ENCODE measurements at regions not wholly inside any gene's neighbourhood (a gene's known extent, or its start where the extent isn't known, plus 50 kb on each side); places are given as distances from the start of the nearest gene placed in this dataset.
"Not testable (repeated sequence)": the region's sequence is repeated elsewhere in the genome, so short reads cannot be mapped to it uniquely, and the experiment has no call there.

GRCh38 chr21:6498716-6499115 is 4022.7 kb upstream of the TPTE start:
- H3K36me3 ChIP-seq (ENCODE audit: insufficient read depth); H3K4me2 ChIP-seq; H2AFZ ChIP-seq; H3K27me3 Mint-ChIP-seq (ENCODE audit: insufficient read depth, low read depth, poor library complexity); H3K79me2 ChIP-seq (replicated peaks; ENCODE audit: insufficient read depth); H3K27ac ChIP-seq (ENCODE audit: low read depth); H3K27me3 ChIP-seq (ENCODE audit: insufficient read depth); H3F3A ChIP-seq (replicated peaks; ENCODE audit: low read depth); H3K9me2 ChIP-seq (ENCODE audit: insufficient read depth); H3K4me1 Mint-ChIP-seq; H4K20me1 ChIP-seq (replicated peaks; ENCODE audit: insufficient read depth); H3K27ac Mint-ChIP-seq; H3K9me3 Mint-ChIP-seq; H3K4me1 ChIP-seq (ENCODE audit: insufficient read depth); H3K36me3 Mint-ChIP-seq (ENCODE audit: low read depth): not testable (repeated sequence)
- peak overlapping the region; percentile 49; the same call in 1 of the 2 replicates for H3K4me3 ChIP-seq
- DNase-seq (ENCODE audit: low spot score) (peak; percentile 0), ATAC-seq (peak; percentile 8; the same call in 2 of the 3 replicates)
- peak overlapping the region; percentile 37; the same call in 1 of the 3 replicates for H3K4me3 Mint-ChIP-seq

- not testable (repeated sequence) for H3K36me3 Mint-ChIP-seq (ENCODE audit: low read depth); H3K4me1 Mint-ChIP-seq; H3K4me2 ChIP-seq; H4K20me1 ChIP-seq (replicated peaks; ENCODE audit: insufficient read depth); H3K27ac Mint-ChIP-seq; H3K4me1 ChIP-seq (ENCODE audit: insufficient read depth); H3K36me3 ChIP-seq (ENCODE audit: insufficient read depth); H3K9me3 Mint-ChIP-seq; DNase-seq (ENCODE audit: low spot score); H3K27ac ChIP-seq (ENCODE audit: low read depth); H3K4me3 ChIP-seq; H3K79me2 ChIP-seq (replicated peaks; ENCODE audit: insufficient read depth); H3K9me2 ChIP-seq (ENCODE audit: insufficient read depth); H2AFZ ChIP-seq; H3F3A ChIP-seq (replicated peaks; ENCODE audit: low read depth); H3K4me3 Mint-ChIP-seq; H3K27me3 Mint-ChIP-seq (ENCODE audit: insufficient read depth, low read depth, poor library complexity); H3K27me3 ChIP-seq (ENCODE audit: insufficient read depth)
- ATAC-seq, result peak; percentile 89
Measured at GRCh38 chr21:6499128-6499826, 4022.1 kb upstream of the TPTE start.

- H3K36me3 Mint-ChIP-seq (ENCODE audit: low read depth); H3K9me3 Mint-ChIP-seq; H3K4me1 Mint-ChIP-seq; H3K27me3 Mint-ChIP-seq (ENCODE audit: insufficient read depth, low read depth, poor library complexity); H2AFZ ChIP-seq; H3K27ac ChIP-seq (ENCODE audit: low read depth); H3K9me2 ChIP-seq (ENCODE audit: insufficient read depth); DNase-seq (ENCODE audit: low spot score); H3K79me2 ChIP-seq (replicated peaks; ENCODE audit: insufficient read depth); H3K4me2 ChIP-seq; H3K27me3 ChIP-seq (ENCODE audit: insufficient read depth); H3K27ac Mint-ChIP-seq; H3K4me3 Mint-ChIP-seq; H4K20me1 ChIP-seq (replicated peaks; ENCODE audit: insufficient read depth); H3K4me3 ChIP-seq; H3K36me3 ChIP-seq (ENCODE audit: insufficient read depth); H3K4me1 ChIP-seq (ENCODE audit: insufficient read depth); H3F3A ChIP-seq (replicated peaks; ENCODE audit: low read depth): not testable (repeated sequence)
- ATAC-seq, result peak; percentile 71
Measured at GRCh38 chr21:6499866-6500265, 4021.5 kb upstream of the TPTE start.

DNA sequence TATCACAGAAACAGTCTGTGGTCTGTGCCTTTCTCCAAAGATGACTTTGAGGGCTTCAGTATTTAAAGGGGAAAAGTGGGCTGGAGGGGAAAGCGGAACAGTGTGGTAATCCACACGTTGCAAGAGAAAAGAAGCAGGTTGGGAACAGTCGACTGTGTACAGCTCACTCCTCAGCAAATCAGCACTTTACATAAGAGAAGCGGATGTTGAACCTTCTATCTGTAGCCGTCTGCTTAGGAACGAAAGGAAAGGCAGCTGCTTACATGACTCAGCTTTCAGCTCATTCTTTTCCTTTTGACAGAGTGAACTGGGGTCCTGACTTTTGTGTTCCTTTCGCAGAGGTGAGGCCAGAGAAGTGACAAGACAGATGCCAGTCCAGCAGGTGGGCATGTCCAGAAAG is 4020.7 kb upstream of the TPTE start:
- H3K27me3 Mint-ChIP-seq (ENCODE audit: insufficient read depth, low read depth, poor library complexity); H3K36me3 ChIP-seq (ENCODE audit: insufficient read depth); H3K9me3 Mint-ChIP-seq; H3K27ac ChIP-seq (ENCODE audit: low read depth); H3K9me2 ChIP-seq (ENCODE audit: insufficient read depth); H3F3A ChIP-seq (replicated peaks; ENCODE audit: low read depth); H3K27ac Mint-ChIP-seq; H3K4me2 ChIP-seq; DNase-seq (ENCODE audit: low spot score); H3K79me2 ChIP-seq (replicated peaks; ENCODE audit: insufficient read depth); H3K4me1 ChIP-seq (ENCODE audit: insufficient read depth); H3K27me3 ChIP-seq (ENCODE audit: insufficient read depth); H3K36me3 Mint-ChIP-seq (ENCODE audit: low read depth); H2AFZ ChIP-seq; ATAC-seq; H3K4me1 Mint-ChIP-seq; H3K4me3 Mint-ChIP-seq; H3K4me3 ChIP-seq; H4K20me1 ChIP-seq (replicated peaks; ENCODE audit: insufficient read depth): not testable (repeated sequence)

DNA sequence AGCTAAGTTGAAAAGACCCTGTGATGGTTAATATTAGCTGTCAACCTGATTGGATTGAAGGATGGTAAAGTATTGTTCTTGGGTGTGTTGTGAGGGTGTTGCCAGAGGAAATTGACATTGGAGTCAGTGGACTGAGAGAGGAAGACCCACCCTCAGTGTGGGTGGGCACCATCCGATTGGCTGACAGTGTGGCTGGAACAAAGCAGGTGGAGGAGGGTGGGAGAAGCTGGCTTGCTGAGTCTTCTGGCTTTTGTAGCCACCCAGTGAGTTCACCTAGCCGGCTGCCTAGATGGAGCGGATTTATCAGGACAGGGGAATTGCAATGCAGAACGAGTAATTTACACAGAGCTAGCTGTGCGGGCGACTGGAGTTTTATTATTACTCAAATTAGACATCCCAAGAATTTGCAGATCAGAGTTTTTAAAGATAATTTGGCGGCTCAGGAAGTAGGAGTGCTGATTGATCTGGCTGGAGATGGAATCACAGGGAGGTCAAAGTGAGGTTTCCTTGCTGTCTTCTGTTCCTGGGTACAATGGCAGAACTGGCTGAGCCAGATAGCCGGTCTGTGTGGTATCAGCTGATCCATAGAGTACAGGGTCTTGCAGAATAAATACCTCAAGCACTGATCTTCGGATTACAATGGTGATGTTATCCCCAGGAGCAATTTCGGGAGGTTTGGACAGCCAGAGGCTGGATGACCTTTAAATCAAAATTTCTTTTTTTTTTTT is 4015.1 kb upstream of the TPTE start:
- not testable (repeated sequence) for H3K27me3 ChIP-seq (ENCODE audit: insufficient read depth); H3K4me3 ChIP-seq; H3K36me3 Mint-ChIP-seq (ENCODE audit: low read depth); H3K4me3 Mint-ChIP-seq; H2AFZ ChIP-seq; H4K20me1 ChIP-seq (replicated peaks; ENCODE audit: insufficient read depth); H3K9me3 Mint-ChIP-seq; H3K36me3 ChIP-seq (ENCODE audit: insufficient read depth); DNase-seq (ENCODE audit: low spot score); H3K9me2 ChIP-seq (ENCODE audit: insufficient read depth); H3F3A ChIP-seq (replicated peaks; ENCODE audit: low read depth); H3K27ac ChIP-seq (ENCODE audit: low read depth); H3K79me2 ChIP-seq (replicated peaks; ENCODE audit: insufficient read depth); H3K4me2 ChIP-seq; H3K27me3 Mint-ChIP-seq (ENCODE audit: insufficient read depth, low read depth, poor library complexity); H3K4me1 ChIP-seq (ENCODE audit: insufficient read depth); H3K27ac Mint-ChIP-seq; H3K4me1 Mint-ChIP-seq
- peak; percentile 95 for ATAC-seq

DNA sequence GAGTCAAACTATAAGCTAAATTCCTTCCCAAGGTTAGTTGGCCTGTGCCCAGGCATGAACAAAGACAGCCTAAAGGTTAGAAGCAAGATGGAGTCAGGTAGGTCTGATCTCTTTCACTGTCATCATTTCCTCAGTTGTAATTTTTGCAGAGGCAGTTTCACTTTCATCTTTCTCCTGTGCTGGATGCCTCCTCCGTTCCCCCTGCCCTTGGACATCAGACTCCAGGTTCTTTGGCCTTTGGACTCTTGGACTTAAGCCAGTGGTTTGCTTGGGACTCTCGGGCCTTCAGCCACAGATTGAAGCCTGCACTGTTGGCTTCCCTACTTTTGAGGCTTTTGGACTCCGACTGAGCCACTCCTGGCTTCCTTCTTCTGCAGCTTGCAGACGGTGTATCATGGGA is 4013.8 kb upstream of the TPTE start:
- H3K27me3 ChIP-seq (ENCODE audit: insufficient read depth); H3K79me2 ChIP-seq (replicated peaks; ENCODE audit: insufficient read depth); H3K4me1 Mint-ChIP-seq; H3K9me2 ChIP-seq (ENCODE audit: insufficient read depth); H3K9me3 Mint-ChIP-seq; H3K36me3 Mint-ChIP-seq (ENCODE audit: low read depth); H3K4me1 ChIP-seq (ENCODE audit: insufficient read depth); H3K27me3 Mint-ChIP-seq (ENCODE audit: insufficient read depth, low read depth, poor library complexity); H3K4me2 ChIP-seq; H3F3A ChIP-seq (replicated peaks; ENCODE audit: low read depth); H3K27ac ChIP-seq (ENCODE audit: low read depth); ATAC-seq; DNase-seq (ENCODE audit: low spot score); H3K36me3 ChIP-seq (ENCODE audit: insufficient read depth); H3K4me3 Mint-ChIP-seq; H3K4me3 ChIP-seq; H3K27ac Mint-ChIP-seq; H4K20me1 ChIP-seq (replicated peaks; ENCODE audit: insufficient read depth); H2AFZ ChIP-seq: not testable (repeated sequence)

Measured in GM23338 (cell line).